ENCODE measurements at regions not wholly inside any gene's neighbourhood (a gene's known extent, or its start where the extent isn't known, plus 50 kb on each side); places are given as distances from the start of the nearest gene placed in this dataset.

DNA sequence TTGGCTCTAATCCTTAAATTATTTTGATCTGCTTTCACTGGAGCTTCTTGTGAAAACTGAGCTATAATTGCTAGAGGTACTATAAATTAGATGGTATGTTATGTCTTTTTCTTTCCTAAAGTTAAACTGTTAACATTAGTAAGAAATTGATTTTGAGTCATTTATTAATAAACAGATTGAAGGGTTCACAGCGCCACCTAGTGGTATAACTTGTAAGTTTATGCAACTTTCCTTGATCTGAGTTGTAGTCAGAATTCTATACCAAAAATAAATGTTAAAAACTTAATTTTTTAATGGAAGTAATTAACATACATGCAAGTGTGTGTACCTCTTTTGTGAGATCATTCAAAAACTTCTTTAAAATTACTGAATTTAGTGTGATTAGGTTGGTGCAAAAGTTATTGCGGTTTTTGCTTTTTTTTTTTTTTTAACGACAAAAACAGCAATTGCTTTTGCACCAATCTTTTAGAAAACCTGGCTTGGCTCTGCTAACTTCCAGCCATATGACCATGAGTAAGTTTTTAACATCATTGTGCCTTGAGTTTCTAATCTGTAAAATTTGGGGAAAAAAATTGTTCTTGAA is 151.5 kb downstream of the CENPC start:
- TF ChIP-seq, protein P1, sequence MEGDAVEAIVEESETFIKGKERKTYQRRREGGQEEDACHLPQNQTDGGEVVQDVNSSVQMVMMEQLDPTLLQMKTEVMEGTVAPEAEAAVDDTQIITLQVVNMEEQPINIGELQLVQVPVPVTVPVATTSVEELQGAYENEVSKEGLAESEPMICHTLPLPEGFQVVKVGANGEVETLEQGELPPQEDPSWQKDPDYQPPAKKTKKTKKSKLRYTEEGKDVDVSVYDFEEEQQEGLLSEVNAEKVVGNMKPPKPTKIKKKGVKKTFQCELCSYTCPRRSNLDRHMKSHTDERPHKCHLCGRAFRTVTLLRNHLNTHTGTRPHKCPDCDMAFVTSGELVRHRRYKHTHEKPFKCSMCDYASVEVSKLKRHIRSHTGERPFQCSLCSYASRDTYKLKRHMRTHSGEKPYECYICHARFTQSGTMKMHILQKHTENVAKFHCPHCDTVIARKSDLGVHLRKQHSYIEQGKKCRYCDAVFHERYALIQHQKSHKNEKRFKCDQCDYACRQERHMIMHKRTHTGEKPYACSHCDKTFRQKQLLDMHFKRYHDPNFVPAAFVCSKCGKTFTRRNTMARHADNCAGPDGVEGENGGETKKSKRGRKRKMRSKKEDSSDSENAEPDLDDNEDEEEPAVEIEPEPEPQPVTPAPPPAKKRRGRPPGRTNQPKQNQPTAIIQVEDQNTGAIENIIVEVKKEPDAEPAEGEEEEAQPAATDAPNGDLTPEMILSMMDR (conservative IDR thresholded peaks at IDR 0.05; ENCODE audit: low read length): peak; percentile 78
- no peak for TF ChIP-seq EZH2phosphoT487 (IDR thresholded peaks at IDR 0.05; ENCODE audit: borderline replicate concordance)
